ENCODE measurements at regions not wholly inside any gene's neighbourhood (a gene's known extent, or its start where the extent isn't known, plus 50 kb on each side); places are given as distances from the start of the nearest gene placed in this dataset.

GRCh38 chr2:115904516-115904915 lies 1462.1 kb downstream of the DPP10 start:
- no peak overlapping the region for H3K27ac Mint-ChIP-seq
- no peak for DNase-seq (ENCODE audit: low spot score in 2 of 2, unreplicated experiment in 2 of 2)
- no peak for TF ChIP-seq CTCF (IDR thresholded peaks at IDR 0.05; ENCODE audit: unreplicated experiment)
- no peaks in the 10 kb centered on the region for H3K27me3 Mint-ChIP-seq (ENCODE audit: low read depth)
- H3K4me1 Mint-ChIP-seq = peaks cover 6% of the 10 kb centered on the region
- H3K9me3 Mint-ChIP-seq = peaks cover 9% of the 10 kb centered on the region
- no peak overlapping the region for H3K4me3 Mint-ChIP-seq
- no peaks in the 10 kb centered on the region for H3K36me3 Mint-ChIP-seq

- no peaks in the 10 kb centered on the region for H3K36me3 Mint-ChIP-seq
- H3K27me3 Mint-ChIP-seq (ENCODE audit: low read depth) = no peaks in the 10 kb centered on the region
- H3K9me3 Mint-ChIP-seq = peaks cover 3% of the 10 kb centered on the region
- no peak overlapping the region for H3K27ac Mint-ChIP-seq
- H3K4me3 Mint-ChIP-seq = no peak overlapping the region
- DNase-seq (ENCODE audit: low spot score in 2 of 2, unreplicated experiment in 2 of 2) = no peak
- TF ChIP-seq CTCF (IDR thresholded peaks at IDR 0.05; ENCODE audit: unreplicated experiment) = no peak
- peaks cover 11% of the 10 kb centered on the region for H3K4me1 Mint-ChIP-seq
Observed at GRCh38 chr2:115908731-115909130, 1466.3 kb downstream of the DPP10 start.

GRCh38 chr2:115910270-115910669 lies 1467.8 kb downstream of the DPP10 start:
- no peaks in the 10 kb centered on the region for H3K9me3 Mint-ChIP-seq
- no peaks in the 10 kb centered on the region for H3K27me3 Mint-ChIP-seq (ENCODE audit: low read depth)
- peaks cover 9% of the 10 kb centered on the region for H3K4me1 Mint-ChIP-seq
- peak; percentile 26 for TF ChIP-seq CTCF (IDR thresholded peaks at IDR 0.05; ENCODE audit: unreplicated experiment)
- H3K36me3 Mint-ChIP-seq = no peaks in the 10 kb centered on the region
- DNase-seq (ENCODE audit: low spot score in 2 of 2, unreplicated experiment in 2 of 2) = no peak
- no peak overlapping the region for H3K27ac Mint-ChIP-seq
- no peak overlapping the region for H3K4me3 Mint-ChIP-seq

GRCh38 chr2:115913921-115914320 lies 1471.5 kb downstream of the DPP10 start:
- no peaks in the 10 kb centered on the region for H3K36me3 Mint-ChIP-seq
- no peak for TF ChIP-seq CTCF (IDR thresholded peaks at IDR 0.05; ENCODE audit: unreplicated experiment)
- no peak overlapping the region for H3K27ac Mint-ChIP-seq

GRCh38 chr2:115921541-115921940 lies 1479.1 kb downstream of the DPP10 start:
- Mint-ChIP-seq H3K4me3 (no peak overlapping the region), H3K27me3 (ENCODE audit: low read depth) (peaks cover 1% of the 10 kb centered on the region), H3K4me1 (peaks cover 17% of the 10 kb centered on the region), H3K36me3 (no peaks in the 10 kb centered on the region), H3K27ac (peak overlapping the region; percentile 10), H3K9me3 (peaks cover 22% of the 10 kb centered on the region)
- no peak for TF ChIP-seq CTCF (IDR thresholded peaks at IDR 0.05; ENCODE audit: unreplicated experiment)
- DNase-seq (ENCODE audit: low spot score in 2 of 2, unreplicated experiment in 2 of 2) = no peak

More at GRCh38 chr2:115913921-115914320, 1471.5 kb downstream of the DPP10 start:
- Mint-ChIP-seq H3K9me3 (no peaks in the 10 kb centered on the region), H3K4me3 (no peak overlapping the region), H3K4me1 (peaks cover 9% of the 10 kb centered on the region), H3K27me3 (ENCODE audit: low read depth) (peaks cover 1% of the 10 kb centered on the region)
- DNase-seq (ENCODE audit: low spot score in 2 of 2, unreplicated experiment in 2 of 2) = no peak

GRCh38 chr2:115939902-115940301 lies 1497.5 kb downstream of the DPP10 start:
- no peak overlapping the region for H3K27ac Mint-ChIP-seq
- peaks cover 8% of the 10 kb centered on the region for H3K4me1 Mint-ChIP-seq
- peaks cover 2% of the 10 kb centered on the region for H3K27me3 Mint-ChIP-seq (ENCODE audit: low read depth)
- H3K9me3 Mint-ChIP-seq = peaks cover 16% of the 10 kb centered on the region
- TF ChIP-seq CTCF (IDR thresholded peaks at IDR 0.05; ENCODE audit: unreplicated experiment) = no peak
- DNase-seq (ENCODE audit: low spot score in 2 of 2, unreplicated experiment in 2 of 2) = no peak
- H3K4me3 Mint-ChIP-seq = no peak overlapping the region
- H3K36me3 Mint-ChIP-seq = peaks cover 4% of the 10 kb centered on the region

Measured in mesothelial cell of epicardium (in vitro differentiated cells).